ENCODE measurements at regions not wholly inside any gene's neighbourhood (a gene's known extent, or its start where the extent isn't known, plus 50 kb on each side); places are given as distances from the start of the nearest gene placed in this dataset.

- H3K4me3 Mint-ChIP-seq (ENCODE audit: unreplicated experiment): no peak overlapping the region
- POLR2A ChIA-PET: interaction anchor here (1.5 kb wide), 1 partner anchor 51 kb away, joined by 4 read pairs; no protein-coding TSS in a partner anchor
- H3K27ac Mint-ChIP-seq (ENCODE audit: low read depth, unreplicated experiment): no peak overlapping the region
- peaks cover 21% of the 10 kb centered on the region for H3K4me1 Mint-ChIP-seq (ENCODE audit: insufficient read depth, unreplicated experiment)
- CTCF ChIA-PET: interaction anchor here (1.0 kb wide), 1 partner anchor 109 kb away, joined by 3 read pairs; no protein-coding TSS in a partner anchor
- no peaks in the 10 kb centered on the region for H3K9me3 Mint-ChIP-seq (ENCODE audit: unreplicated experiment)
- no peak for TF ChIP-seq CTCF (IDR thresholded peaks at IDR 0.05; ENCODE audit: unreplicated experiment)
- intact Hi-C loops (cut with micrococcal nuclease): no loop called here
- H3K36me3 Mint-ChIP-seq (ENCODE audit: insufficient read depth, unreplicated experiment): no peaks in the 10 kb centered on the region
- no TSS peak for BruUV-seq (replicated peaks)
- DNase-seq (ENCODE audit: unreplicated experiment): no peak
- H3K27me3 Mint-ChIP-seq (ENCODE audit: insufficient read depth, unreplicated experiment): no peaks in the 10 kb centered on the region
Observed at GRCh38 chr1:167168424-167168823, 52.3 kb upstream of the POU2F1 start.

- BruUV-seq (replicated peaks): no TSS peak
- peak; percentile 56 for DNase-seq (ENCODE audit: unreplicated experiment)
- no peaks in the 10 kb centered on the region for H3K27me3 Mint-ChIP-seq (ENCODE audit: insufficient read depth, unreplicated experiment)
- no peak overlapping the region for H3K4me3 Mint-ChIP-seq (ENCODE audit: unreplicated experiment)
- no peaks in the 10 kb centered on the region for H3K36me3 Mint-ChIP-seq (ENCODE audit: insufficient read depth, unreplicated experiment)
- ChIA-PET POLR2A (no interaction called here), CTCF (interaction anchor here (0.7 kb wide), 1 partner anchor 113 kb away, joined by 3 read pairs; no protein-coding TSS in a partner anchor)
- TF ChIP-seq CTCF (IDR thresholded peaks at IDR 0.05; ENCODE audit: unreplicated experiment): no peak
- H3K4me1 Mint-ChIP-seq (ENCODE audit: insufficient read depth, unreplicated experiment): peaks cover 26% of the 10 kb centered on the region
- intact Hi-C loops (cut with micrococcal nuclease): no loop called here
- H3K9me3 Mint-ChIP-seq (ENCODE audit: unreplicated experiment): no peaks in the 10 kb centered on the region
- no peak overlapping the region for H3K27ac Mint-ChIP-seq (ENCODE audit: low read depth, unreplicated experiment)
Observed at GRCh38 chr1:167169642-167170041, 51.0 kb upstream of the POU2F1 start.

Measured in MCF 10A (cell line).